Stimulated activated CD4-positive, alpha-beta T cell treated with anti-CD3 and anti-CD28 coated beads, TNF-alpha, amount 100 ng/mL, for 4 hours (primary cell): ENCODE measurements at regions not wholly inside any gene's neighbourhood (a gene's known extent, or its start where the extent isn't known, plus 50 kb on each side); places are given as distances from the start of the nearest gene placed in this dataset.

Experiments used
- DNase-seq, 3 experiments: peaks; one replicate each; pipeline ENCODE4 v3.0.0-alpha.2; 2020; ENCODE audit warnings: low read depth in 3 of 3

DNA sequence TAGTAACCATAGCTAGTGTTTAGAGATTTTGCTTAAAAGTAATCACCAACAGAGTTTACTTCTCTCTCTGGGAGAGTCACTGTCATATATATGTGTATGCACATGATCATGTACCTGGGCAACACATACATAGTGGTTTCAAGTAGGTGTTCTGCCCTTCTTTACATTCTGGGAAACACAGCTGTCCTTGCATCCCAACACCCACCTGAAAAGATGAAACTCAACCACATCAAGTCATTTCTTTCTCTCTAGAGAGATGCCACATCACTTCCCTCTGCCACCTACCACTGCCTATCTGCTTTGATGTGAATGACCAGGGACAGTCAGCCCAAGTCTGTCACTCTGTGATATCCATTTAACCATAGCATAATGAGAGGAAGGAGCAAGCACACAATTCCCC, 155.8 kb upstream of the GADL1 start:
- DNase-seq = no peak

DNA sequence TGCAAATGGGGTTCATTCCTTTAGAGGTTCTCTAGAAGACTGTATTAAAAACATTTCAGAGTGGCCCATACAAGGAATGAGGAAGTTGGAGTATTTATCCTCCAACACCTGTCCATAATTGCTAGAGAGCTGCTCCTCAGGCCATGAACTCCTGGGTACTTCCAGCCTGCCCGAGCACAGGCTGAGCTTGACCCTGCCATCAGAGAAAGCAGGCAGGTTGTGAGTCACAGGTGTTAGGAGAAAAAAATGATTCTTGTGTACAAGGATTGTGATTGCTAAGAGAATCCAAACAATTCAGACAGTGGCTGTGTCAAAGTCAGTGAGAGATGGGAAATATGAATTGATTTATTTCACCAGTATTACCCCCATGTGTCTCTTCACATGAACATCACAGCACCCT, 156.8 kb upstream of the GADL1 start:
- no peak for DNase-seq

DNA sequence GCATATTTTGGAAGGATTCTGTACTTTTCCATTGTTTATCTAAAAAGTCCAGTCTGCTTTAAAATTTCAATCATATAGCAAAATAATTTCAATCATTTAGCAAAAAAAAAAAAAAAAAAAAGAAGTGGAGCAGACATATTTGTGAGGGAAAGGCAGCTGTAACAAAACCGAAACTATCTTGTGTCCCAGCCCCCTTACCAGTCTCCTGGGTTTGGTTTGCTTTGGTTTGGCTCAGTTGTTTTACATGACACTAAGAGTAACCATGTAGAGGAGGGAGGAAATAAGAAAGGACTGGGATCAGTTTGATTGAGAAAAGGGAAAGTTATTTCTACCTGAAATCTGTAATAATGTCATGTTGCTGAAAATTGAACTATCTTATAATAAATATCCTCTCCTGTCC, 158.8 kb upstream of the GADL1 start:
- DNase-seq = no peak

DNA sequence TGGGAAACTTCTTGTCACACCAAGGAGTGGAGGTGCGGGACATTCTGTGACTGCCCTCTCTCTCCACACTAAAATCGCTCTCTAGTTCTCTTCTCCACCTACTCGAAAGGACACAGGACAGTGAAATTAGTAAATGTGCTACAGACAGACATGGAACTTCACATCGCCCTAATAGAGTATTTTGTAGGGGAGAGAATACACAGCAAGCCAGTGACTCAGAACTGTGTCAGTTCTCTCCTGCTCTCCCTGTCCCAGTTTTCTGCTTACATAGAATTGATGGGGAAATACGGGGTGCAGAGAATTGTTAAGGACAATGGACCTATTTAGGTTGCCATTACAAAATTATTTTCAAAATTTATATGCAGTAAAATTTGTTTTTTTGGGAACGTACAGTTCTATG, 159.6 kb upstream of the GADL1 start:
- DNase-seq = no peak

DNA sequence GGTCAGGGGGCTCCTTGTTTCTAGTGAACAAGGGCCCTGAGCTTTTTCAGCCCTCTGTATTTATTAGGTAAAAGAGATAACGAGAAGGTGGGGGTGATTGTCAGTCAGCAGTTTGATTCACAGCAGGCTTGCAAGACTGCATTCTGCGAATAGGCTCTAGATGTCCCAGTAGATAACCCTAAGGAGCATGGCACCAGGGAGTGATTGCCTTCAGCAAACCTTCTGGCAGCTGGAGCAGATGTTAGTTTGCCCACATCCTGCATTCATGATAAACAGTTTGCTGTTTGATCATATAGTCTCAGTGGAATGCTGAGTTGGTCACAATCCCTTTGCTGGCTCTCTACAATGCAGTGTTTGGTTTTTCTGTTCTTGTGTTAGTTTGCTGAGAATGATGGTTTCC, 161.3 kb upstream of the GADL1 start:
- DNase-seq = no peak

DNA sequence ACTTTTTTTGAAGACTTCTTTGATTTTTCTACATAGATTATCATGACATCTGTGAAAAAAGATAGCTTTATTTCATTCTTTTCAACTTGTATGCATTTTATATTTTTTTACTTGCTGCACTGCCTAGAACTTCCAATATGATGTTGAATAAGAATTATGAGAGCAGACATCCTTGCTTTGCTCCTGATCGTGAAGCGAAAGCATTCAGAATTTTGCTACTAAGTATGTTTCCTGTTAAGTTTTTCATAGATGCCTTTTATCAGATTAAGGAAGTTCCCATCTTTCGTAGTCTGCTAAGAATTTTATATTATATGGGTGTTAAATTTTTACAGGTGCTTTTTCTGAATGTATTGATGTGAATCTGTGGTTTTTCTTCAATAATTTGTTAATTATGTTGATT, 163.4 kb upstream of the GADL1 start:
- no peak for DNase-seq

DNA sequence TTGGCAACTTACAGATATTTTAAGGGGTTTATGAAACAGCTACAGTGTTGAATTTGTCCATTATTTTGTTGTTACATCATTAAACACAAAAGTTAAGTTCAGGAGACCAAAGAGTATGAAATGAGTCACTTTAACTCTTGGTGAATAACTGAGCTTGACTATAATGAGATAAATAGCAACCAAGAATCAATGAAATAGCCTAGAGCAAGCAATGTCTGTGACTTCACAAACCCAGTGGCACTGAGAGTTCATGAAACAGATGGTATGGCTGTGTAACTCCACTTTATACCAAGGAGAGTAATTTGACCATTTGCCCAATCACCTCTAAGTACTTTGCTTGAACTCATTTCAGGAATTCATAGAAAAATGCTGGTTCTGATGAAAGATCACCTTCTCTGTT, 169.6 kb upstream of the GADL1 start:
- no peak for DNase-seq

DNA sequence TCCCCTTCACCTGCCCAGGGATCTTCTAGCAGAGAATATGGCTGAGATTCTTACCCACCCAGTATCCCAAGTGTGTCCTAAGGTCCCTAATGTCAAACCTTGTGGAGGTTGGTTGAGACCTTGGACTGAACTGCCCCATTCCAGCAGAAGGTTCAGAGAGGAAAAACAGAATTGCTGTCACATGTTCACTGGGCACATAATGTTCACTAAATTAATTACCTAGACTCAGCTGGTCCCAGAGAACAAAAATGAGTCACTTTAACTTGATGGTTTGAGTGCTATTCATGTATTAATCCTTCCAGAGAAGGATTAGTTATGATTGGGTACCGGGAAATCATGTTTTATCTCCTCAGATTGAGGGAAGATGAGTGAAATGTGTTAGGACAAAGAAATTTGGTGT, 171.3 kb upstream of the GADL1 start:
- no peak for DNase-seq

DNA sequence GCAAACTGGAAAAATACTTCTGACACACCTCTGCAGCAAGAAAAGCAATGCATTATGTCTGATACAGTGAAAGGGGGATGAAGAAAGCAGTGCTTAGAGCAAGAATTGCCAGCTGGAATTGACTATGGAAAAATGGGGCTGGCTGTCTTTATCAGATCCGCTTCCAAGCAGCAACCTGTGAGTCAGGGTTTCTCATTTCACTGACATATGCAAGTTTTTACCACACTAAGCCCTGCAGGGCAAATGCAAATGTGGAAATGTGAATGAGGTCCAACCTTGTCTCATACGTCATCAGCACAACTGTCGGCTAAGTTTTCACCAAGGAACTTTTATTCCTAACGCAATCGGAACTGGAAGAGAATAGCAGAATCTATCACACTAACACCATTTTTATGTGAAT, 172.5 kb upstream of the GADL1 start:
- DNase-seq = no peak

DNA sequence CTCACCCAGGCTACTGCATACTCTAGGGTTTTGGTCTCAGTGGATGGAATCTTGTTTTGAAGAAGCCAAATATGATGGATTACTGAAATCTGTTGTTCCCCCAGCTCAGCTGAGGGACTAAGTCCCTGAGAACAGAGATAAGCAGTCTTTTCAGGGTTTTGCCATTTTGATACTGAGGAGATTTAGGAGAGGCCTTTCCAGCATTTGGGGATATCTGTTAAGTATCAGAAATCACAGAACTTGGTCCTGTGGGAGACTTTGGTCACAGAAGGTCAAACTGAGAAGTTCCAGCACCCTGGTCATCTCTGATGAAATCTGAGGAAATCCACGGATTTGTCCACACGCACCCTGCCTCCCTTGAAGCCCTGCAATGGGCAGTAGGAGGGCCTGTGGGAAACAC, 181.0 kb upstream of the GADL1 start:
- DNase-seq = no peak

DNA sequence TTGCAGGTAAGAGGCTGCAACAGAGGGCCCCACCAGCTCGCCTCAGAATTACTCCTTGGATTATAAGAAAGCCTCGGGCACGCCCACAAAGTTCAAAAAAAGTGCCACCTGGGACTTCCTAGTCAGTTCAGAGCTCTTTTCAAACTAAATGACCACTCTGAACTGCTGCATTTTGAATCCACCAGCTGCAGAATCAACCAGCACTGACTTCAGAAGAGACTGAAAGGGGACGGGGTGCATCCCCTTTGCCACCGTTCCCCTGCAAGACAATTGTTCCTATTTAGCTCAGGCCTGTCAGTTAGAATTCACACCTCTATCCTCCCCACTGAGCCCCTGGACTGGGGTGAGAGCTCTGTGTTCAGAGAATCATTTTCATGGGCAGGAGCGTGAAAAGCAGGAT, 181.4 kb upstream of the GADL1 start:
- no peak for DNase-seq

DNA sequence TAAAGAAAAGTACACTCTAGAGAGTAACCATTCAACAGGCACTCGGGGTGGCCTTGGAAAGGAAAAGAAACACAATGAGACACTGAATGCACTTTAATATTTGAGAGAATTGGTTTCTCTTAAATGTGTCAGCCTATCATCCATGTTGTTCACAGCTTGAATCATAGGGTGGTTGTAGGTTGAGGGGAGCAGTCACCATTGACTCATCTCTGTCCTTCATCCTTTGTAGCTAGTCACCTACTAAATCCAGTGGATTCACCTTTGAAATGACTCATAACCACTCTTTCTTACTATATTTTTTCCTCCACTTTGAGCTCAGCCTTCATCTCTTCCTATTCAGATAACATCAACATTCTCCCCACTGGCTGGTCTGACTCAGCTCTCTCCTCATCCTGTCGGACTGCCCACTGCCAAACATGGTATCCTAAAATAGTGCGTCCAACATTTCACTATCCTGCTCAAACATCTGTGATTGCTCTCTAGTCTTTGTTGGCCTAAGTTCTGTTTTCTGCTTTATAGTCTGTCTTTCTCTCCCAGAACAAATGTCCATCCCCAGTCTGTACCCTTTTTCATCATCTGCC, 182.7 kb upstream of the GADL1 start:
- no peak for DNase-seq

DNA sequence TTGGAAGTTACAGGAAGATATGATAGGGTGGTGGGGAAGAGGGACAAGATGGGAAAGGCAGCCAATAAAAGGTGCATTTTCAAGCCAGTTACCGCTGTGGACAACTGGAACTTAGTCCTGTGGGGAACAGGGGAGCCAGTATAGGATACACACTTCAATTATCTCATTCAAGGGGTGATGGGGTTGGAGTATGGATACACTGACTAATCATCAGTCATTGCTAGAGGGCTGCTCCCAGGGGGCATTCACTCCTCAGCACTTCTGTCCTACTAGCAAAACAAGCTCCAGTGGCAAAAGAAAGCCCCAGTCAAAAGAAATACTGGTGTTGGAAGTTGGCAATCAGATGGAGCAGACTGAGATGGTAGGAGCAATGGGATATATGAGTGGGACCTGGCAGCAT, 183.4 kb upstream of the GADL1 start:
- no peak for DNase-seq

DNA sequence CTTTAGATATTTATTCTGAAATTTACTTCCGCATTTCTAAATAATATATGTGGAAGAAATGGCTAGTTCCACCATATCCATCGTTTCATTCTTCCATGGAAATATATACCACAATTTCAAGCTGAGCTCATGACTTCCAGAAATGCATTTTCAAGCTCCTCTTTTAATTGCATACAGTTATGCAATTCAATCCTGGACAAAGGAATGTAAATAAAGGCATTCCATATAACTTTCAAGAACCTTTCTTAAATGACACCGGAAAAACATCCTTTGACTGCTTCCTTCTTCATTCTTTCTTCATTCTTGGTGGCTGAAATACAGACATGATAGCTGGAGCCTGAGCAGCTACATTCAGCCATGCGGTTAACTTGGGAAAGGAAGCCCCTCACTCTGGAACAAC, 185.2 kb upstream of the GADL1 start:
- no peak for DNase-seq

DNA sequence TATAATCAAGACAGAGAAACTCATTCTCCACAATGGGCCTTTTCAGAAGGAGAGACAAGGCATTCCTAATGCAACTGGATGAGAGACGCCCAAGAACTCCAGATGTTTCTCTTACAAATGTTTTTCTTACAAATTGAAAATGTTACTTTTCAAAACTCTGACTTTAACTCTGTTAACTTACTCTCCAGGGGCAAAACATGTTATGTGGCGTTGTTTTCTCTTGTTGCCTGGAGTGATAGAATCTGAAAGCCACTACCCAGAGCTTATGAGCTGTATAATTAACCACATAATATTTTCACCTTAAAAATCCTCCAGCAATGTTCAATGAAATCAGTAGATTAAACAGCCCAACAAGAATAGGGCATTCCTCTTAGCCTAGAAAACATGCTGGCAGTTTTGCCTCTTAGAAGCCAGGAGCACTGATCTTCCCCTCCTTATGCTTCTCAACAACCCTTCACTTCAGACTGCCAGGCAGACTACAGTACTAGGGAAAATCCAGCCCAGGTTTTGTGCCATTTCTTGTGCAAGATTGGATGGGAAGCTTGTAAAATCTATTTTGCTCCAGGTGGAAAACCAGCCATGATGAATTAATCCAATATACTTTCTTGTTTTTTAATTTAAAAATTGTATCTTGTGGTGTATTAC, 186.7 kb upstream of the GADL1 start:
- no peak for DNase-seq

DNA sequence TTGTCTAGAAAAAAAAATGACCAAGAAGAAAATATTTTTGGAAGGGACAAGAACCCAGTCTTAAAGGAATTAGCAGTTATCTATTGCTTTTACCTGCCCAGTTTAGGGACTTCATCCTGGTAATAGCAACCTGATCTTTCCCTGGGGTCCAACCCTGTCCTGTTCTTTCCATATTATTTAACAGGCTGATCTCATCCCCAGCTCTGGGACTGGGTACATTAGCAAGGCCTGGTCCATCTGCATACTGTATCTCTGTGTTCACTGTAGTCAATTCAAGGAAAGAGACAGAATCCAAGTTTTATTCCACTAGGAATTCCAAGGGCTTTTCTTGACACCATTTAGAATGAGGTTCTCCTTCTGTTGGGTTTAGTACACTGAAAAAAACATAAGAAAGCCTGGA, 191.7 kb upstream of the GADL1 start:
- DNase-seq = no peak

DNA sequence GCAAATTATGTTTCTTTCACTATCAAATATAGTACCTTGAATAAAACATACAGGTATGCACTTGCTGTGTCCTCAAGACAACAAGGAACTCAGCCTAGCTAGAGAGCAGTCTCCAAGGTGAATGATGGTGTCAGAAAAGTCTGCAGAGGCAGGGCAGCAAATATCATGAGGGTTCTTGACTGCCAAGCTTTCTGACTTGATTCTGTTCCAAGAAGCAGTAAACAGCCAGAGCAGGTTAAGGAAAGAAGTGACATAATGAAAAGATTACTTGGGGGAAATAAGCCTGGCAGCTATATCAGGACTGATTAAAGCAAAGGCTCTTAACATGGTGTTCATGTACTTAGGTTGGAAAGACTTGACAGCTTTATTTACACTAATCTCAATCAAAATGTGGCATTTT, 192.2 kb upstream of the GADL1 start:
- DNase-seq = no peak

DNA sequence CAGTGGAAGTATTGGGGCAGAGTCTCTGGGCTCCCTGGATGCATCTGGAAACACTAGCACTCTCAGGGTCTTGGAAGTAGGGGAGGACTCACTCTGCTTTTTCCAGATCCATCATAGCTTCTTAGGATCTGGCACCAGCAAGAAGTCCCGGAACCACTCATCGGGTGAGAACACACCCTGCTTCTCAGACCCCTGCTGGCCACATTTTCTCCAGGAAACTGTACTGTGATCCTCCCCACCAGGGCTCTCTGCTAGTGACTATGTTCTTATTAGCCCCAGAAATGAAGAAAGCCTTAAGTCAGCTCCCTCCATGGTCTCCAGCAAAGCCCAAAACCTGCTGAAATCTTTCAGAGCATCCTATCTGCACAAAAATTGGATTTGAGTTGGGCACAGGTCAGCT, 197.3 kb upstream of the GADL1 start:
- no peak for DNase-seq

DNA sequence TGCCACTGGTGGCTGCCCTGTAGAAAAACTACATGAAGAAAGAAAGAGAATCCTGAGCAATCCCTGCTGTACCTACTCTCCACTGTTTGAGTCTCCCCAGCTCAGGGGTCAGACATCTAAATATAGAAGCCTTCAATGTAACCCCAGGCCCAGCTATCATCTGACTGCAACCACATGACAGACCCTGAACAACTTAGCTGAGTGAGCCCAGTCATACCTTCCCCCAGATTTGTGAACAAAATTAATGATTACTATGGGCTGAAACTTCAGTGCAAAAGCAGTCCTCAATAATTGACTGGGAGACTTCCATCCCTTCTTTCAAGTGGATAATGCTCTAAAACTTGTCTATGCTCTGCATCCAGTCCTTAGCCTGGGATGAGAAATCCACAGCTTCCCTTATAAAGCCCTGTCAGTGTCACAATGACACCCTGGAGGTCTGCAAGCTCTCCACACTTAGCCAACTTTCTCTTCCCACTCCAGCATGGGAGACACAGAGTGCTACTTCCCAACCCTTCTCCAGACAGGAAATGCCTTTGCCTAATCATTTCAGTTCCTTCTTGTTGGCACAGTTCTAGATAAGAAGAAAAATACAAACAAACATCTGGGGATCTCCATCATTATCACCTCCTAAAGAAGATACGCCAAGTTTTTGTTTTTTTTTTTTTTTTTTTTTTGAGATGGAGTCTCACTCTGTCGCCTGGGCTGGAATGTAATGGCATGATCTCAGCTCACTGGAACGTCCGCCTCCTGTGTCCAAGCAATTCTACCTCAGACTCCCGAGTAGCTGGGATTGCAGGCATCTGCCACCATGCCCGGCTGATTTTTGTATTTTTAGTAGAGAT, 198.5 kb upstream of the GADL1 start:
- DNase-seq = no peak

DNA sequence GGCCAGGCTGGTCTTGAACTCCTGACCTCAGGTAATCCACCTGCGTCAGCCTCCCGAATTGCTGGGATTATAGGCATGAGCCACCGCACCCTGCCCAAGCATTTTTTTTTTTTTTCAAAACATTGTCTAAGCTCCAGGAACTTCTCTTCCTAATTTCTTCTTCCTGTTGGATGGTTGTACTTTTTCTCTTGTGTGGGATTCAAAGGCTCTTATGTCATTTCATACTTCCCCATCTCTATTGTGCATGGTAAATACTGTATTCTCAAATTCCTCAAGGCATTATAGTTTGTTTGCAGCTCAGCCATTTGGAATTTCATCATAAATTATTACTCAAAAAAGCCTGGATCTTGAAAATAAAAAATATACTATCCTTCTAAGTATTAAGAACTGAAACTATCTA, 199.1 kb upstream of the GADL1 start:
- DNase-seq = no peak

DNA sequence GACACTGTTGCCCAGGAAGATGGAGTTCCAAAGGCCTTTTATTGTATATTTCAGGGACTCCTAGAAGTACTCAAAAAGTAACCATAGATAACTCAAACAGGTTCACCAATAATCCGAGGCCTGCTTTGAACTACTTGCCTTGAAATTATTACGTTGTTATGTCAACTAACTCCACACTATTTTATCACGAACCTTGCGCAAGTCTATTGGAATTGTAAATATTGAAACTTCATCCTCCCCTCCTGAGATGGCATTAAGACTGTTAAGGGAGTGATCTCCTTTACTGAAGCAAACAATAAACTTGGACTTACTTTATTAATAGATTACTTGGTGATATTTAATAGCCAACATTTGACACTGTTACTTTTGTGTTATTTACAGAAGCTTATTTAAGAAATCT, 199.6 kb upstream of the GADL1 start:
- DNase-seq = no peak

DNA sequence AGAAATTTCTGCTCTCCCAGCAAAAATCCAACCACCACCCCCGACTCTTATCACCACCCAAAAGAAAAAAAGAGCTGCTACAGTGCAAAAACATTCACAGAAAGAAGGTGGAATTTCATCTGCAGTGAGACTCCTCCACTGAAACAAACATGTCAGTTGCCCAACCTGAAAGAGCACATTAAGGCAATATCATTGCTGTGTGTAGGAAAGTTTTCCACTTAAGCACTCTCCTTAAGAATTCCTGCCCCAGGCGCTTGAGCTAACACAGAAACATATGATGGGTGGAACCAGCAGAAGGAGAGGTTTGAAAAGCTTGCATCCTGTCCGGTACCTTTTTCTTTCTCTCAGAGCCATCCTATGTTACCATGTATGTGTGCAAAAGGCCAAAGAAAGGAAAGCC, 200.8 kb upstream of the GADL1 start:
- no peak for DNase-seq

DNA sequence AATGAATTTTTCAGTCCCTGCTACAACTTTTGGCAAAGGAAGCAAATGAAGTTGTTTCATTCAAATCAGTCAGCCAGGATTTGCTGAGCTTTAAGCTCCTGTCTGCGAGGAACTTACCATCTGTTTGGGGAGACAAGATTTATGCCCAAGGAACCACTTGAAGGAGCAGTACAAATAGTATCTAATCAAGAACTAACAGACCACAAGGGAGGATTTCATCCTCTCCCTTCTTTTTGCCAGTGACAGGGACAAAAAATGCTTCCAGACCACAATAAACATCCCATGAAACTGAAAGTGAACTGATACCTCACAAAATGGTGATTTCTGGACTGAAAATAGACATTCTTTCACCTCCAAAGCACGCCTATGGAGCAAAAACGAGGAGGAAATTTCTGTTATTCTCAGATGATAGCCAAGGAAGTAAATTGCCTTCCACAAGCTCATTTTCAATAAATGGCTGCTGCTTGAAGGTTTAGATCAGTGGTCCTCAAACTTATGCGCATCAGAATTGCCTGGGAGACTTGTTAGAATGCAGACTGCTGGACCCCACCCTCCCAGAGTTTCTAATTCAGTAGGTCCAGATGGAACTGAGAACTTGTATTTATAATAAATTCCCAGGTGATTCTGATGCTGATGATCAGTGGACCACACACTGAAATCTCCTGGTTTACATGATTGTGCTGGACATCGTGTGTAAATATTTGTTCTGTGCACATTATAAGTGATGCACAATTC, 202.4 kb upstream of the GADL1 start:
- no peak for DNase-seq
